A673 (cell line): ENCODE measurements at regions not wholly inside any gene's neighbourhood (a gene's known extent, or its start where the extent isn't known, plus 50 kb on each side); places are given as distances from the start of the nearest gene placed in this dataset.

ENCODE experiments used
- BruUV-seq: library from RNA; stranded (reverse); fragments of 400-500 nt; replicated peaks from 2 replicates; lab custom pipeline; 2021; lab: Mats Ljungman, UMichigan
- CTCF ChIA-PET: fragments of 300-600 bp; sonication (Branson Sonifier 250); formaldehyde crosslinking; loops from one replicate; lab custom pipeline; 2022; ENCODE audit warnings: antibody characterized with exemption; lab: Charles Lee
- POLR2A ChIA-PET: fragments of 300-600 bp; sonication (Branson Sonifier 250); formaldehyde crosslinking; loops from one replicate; lab custom pipeline; 2022; ENCODE audit warnings: antibody characterized with exemption; ENCODE audit not compliant: low non-redundant PET; lab: Charles Lee
- DNase-seq: peaks from one replicate; pipeline ENCODE4 v3.0.0-alpha.2; 2015; ENCODE audit warnings: low spot score
- H3K27ac ChIP-seq: fragments of 200-600 bp; sonication (generic); 2 replicates; pipeline ENCODE4 v1.5.1; 2016; ENCODE audit warnings: mixed run types, low read depth, mild to moderate bottlenecking, mixed read lengths, antibody characterized with exemption, low read length; ENCODE audit not compliant: poor library complexity, severe bottlenecking
- H3K27me3 ChIP-seq: fragments of 200-600 bp; sonication (generic); replicated peaks from 2 replicates; pipeline ENCODE4 v1.6.1; 2017; ENCODE audit warnings: mixed run types, low read depth, mild to moderate bottlenecking, mixed read lengths, antibody characterized with exemption, low read length; ENCODE audit not compliant: insufficient read depth, poor library complexity
- H3K36me3 ChIP-seq: fragments of 200-600 bp; sonication (generic); 2 replicates; pipeline ENCODE4 v1.6.1; 2016; ENCODE audit warnings: mixed run types, mild to moderate bottlenecking, mixed read lengths, antibody characterized with exemption, low read length; ENCODE audit not compliant: insufficient read depth, poor library complexity, severe bottlenecking
- H3K4me1 ChIP-seq: fragments of 200-600 bp; sonication (generic); 2 replicates; pipeline ENCODE4 v1.6.1; 2017; ENCODE audit warnings: mixed run types, mild to moderate bottlenecking, mixed read lengths, antibody characterized with exemption, low read length; ENCODE audit not compliant: insufficient read depth, poor library complexity, severe bottlenecking
- H3K4me3 ChIP-seq: fragments of 200-600 bp; sonication (generic); 2 replicates; pipeline ENCODE4 v1.5.1; 2016; ENCODE audit warnings: low read depth, mixed run types, mild to moderate bottlenecking, mixed read lengths, low read length; ENCODE audit not compliant: poor library complexity, severe bottlenecking
- H3K9me3 ChIP-seq: fragments of 200-600 bp; sonication (generic); 2 replicates; pipeline ENCODE4 v1.6.1; 2016; ENCODE audit warnings: mixed run types, low read depth, mild to moderate bottlenecking, mixed read lengths, antibody characterized with exemption, low read length; ENCODE audit not compliant: poor library complexity, severe bottlenecking
- EZH2 ChIP-seq: fragments of 200-600 bp; sonication (generic); IDR thresholded peaks from 2 replicates; pipeline ENCODE4 v1.6.1; 2017; ENCODE audit warnings: borderline replicate concordance, low read depth, mild to moderate bottlenecking, mixed read lengths, antibody characterized with exemption, low read length; ENCODE audit not compliant: poor library complexity, severe bottlenecking
- intact Hi-C: fragments of 100-400 bp; cut with micrococcal nuclease; formaldehyde crosslinking; loops from one replicate; pipeline ENCODE4 v1.10.0; 2022; ENCODE audit not compliant: unreplicated experiment
- TF ChIP-seq, protein P1 (sequence below): fragments of 300-800, 200-600 bp; sonication (generic); conservative IDR thresholded peaks from 2 replicates; pipeline ENCODE4 v1.5.1; 2017; ENCODE audit warnings: low read depth, mild to moderate bottlenecking, antibody characterized with exemption, low read length, moderate library complexity, mixed read lengths

DNA sequence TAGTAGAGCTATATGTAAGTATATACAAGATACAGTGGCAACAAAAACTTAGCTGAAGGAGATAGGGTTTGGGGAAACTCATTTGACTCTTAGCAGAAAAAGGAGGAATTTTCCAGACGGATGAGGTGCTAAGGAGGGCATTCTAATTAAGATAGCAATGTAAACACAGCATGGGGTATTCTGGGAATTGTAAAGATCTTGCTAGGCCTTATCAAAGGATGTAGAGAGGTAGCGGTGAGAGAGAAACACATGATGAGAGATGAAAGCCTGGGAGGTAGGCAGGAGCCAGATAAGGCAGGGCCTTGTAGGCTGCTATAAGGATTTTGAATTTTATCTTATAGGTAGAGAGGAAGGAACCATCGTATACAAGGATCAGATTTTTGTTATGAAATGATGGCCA lies 106.6 kb upstream of the KCNN2 start:
- CTCF ChIA-PET: no interaction called here
- Histone ChIP-seq H3K4me1 (no peaks in the 10 kb centered on the region), H3K36me3 (no peaks in the 10 kb centered on the region), H3K27ac (no peak overlapping the region), H3K27me3 (no peaks in the 10 kb centered on the region), H3K4me3 (no peak overlapping the region), H3K9me3 (no peaks in the 10 kb centered on the region)
- POLR2A ChIA-PET: no interaction called here
- TF ChIP-seq EZH2: no peak
- TF ChIP-seq, protein P1, sequence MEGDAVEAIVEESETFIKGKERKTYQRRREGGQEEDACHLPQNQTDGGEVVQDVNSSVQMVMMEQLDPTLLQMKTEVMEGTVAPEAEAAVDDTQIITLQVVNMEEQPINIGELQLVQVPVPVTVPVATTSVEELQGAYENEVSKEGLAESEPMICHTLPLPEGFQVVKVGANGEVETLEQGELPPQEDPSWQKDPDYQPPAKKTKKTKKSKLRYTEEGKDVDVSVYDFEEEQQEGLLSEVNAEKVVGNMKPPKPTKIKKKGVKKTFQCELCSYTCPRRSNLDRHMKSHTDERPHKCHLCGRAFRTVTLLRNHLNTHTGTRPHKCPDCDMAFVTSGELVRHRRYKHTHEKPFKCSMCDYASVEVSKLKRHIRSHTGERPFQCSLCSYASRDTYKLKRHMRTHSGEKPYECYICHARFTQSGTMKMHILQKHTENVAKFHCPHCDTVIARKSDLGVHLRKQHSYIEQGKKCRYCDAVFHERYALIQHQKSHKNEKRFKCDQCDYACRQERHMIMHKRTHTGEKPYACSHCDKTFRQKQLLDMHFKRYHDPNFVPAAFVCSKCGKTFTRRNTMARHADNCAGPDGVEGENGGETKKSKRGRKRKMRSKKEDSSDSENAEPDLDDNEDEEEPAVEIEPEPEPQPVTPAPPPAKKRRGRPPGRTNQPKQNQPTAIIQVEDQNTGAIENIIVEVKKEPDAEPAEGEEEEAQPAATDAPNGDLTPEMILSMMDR: no peak
- no peak for DNase-seq
- intact Hi-C loops: no loop called here
- BruUV-seq: no TSS peak

DNA sequence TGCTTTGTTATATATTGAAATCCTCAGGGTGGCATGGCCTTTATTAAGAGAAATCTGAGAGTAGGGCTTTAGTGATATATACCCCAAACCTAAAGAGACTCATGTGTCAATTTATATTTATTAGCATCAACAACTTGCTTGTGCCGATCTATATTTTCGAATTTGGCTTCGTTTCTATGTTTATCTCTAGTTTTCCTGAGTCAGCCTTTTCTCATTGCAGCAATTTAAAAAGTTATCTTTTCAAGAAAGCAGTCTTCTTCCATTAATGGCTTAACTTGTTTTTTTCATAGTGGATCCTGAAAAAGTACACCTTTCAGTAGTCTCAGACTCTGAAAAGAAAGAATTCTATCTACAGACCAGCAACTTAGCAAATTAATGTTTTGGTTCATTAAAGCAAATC lies 99.9 kb upstream of the KCNN2 start:
- Histone ChIP-seq H3K9me3 (no peaks in the 10 kb centered on the region), H3K4me3 (no peak overlapping the region), H3K4me1 (no peaks in the 10 kb centered on the region), H3K36me3 (no peaks in the 10 kb centered on the region), H3K27me3 (no peaks in the 10 kb centered on the region), H3K27ac (no peak overlapping the region)
- no peak for TF ChIP-seq EZH2
- TF ChIP-seq, protein P1: no peak
- POLR2A ChIA-PET: no interaction called here
- CTCF ChIA-PET: no interaction called here
- BruUV-seq: no TSS peak
- DNase-seq: no peak
- intact Hi-C loops: no loop called here

DNA sequence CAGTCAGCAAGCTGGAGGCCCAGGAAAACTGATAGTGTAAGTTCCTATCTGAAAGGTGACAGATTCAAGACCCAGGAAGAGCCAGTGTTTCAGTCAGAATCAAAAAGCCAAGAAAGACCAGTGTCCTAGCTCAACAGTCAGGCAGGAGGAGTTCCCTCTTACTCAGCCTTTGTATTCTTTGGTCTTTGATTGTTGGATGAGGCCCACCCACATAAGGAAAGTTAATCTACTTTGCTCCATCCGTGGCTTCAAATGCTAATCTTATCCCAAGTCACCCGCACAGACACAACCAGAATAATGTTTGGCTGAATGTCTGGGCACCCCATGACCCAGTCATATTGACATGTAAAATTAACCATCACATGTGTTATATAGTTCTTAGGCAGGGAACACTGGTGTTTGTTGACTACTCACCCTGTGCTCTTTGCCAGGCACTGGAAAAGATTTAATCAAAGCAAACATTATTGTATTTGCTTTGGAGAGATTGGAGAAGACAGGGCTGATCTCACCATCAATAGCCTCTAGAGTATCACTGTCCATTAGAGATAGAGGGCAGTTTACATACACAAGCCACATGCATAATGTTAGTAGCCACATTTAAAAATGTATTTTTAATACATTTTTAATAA lies 96.3 kb upstream of the KCNN2 start:
- H3K36me3 ChIP-seq: no peaks in the 10 kb centered on the region
- no TSS peak for BruUV-seq
- no peak overlapping the region for H3K27ac ChIP-seq
- no peaks in the 10 kb centered on the region for H3K27me3 ChIP-seq
- intact Hi-C loops: no loop called here
- H3K4me1 ChIP-seq: no peaks in the 10 kb centered on the region
- H3K4me3 ChIP-seq: no peak overlapping the region
- TF ChIP-seq EZH2: no peak
- TF ChIP-seq, protein P1: no peak
- ChIA-PET POLR2A (no interaction called here), CTCF (no interaction called here)
- no peaks in the 10 kb centered on the region for H3K9me3 ChIP-seq
- no peak for DNase-seq
